AG04449 (cell line): ENCODE measurements at regions not wholly inside any gene's neighbourhood (a gene's known extent, or its start where the extent isn't known, plus 50 kb on each side); places are given as distances from the start of the nearest gene placed in this dataset.

ENCODE experiments used
- CTCF ChIA-PET: fragments of 350-600 bp; formaldehyde crosslinking; extraction: SDS; loops from one replicate; lab custom pipeline; 2021; ENCODE audit warnings: antibody characterized with exemption; lab: Yijun Ruan, JAX
- POLR2A ChIA-PET: fragments of 400-600, 350-600 bp; formaldehyde crosslinking; extraction: SDS; loops from one replicate; lab custom pipeline; 2020; ENCODE audit warnings: antibody characterized with exemption, inconsistent platforms; lab: Yijun Ruan, JAX
- DNase-seq: peaks from one replicate; pipeline ENCODE4 v3.0.0-alpha.2; 2010; ENCODE audit warnings: low read depth, low spot score
- H3K4me3 ChIP-seq: 2 replicates; pipeline ENCODE4 v1.5.1; 2011; ENCODE audit warnings: low read depth, mild to moderate bottlenecking, control low read depth, low read length
- TF ChIP-seq, protein P1 (sequence below): IDR thresholded peaks from one replicate; pipeline ENCODE4 v1.5.1; 2011; ENCODE audit warnings: mild to moderate bottlenecking, moderate library complexity, low read length, control low read depth, inconsistent platforms; ENCODE audit not compliant: insufficient read depth; ENCODE audit errors: missing control alignments

DNA sequence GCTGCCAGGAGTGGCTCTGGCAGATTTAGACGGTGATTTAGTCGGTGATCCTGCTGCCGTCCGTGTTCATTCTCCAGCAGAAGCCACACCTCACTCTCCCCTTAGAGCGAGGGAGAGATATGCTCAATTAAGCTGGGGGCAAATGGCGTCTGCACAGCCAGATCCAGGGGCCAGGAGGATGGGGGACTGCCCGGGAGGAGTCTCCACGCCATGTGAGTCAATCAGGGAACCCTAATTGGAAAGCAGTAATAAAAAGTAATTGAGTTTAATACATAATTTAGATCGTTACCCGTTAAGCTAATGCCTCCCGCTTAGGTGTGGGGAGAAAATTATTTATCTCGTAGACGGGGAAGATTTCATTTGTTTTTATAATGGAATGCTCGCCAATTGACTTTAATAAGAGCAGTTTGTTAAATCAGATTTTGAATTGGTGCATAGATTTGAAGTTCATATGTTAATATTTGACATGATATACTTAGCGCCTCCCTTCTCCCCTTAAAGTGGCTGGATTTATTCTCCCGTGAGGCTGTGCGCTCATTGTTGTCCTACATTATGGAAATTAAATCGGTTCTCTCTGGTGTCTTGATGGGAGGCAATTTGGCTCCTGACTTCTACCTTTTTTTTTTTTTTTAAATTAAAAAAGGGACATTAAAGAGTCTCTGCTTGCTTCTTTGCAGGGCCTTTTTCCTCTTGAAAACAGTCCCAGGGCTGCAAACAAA lies 104.9 kb upstream of the C14orf180 start:
- TF ChIP-seq, protein P1, sequence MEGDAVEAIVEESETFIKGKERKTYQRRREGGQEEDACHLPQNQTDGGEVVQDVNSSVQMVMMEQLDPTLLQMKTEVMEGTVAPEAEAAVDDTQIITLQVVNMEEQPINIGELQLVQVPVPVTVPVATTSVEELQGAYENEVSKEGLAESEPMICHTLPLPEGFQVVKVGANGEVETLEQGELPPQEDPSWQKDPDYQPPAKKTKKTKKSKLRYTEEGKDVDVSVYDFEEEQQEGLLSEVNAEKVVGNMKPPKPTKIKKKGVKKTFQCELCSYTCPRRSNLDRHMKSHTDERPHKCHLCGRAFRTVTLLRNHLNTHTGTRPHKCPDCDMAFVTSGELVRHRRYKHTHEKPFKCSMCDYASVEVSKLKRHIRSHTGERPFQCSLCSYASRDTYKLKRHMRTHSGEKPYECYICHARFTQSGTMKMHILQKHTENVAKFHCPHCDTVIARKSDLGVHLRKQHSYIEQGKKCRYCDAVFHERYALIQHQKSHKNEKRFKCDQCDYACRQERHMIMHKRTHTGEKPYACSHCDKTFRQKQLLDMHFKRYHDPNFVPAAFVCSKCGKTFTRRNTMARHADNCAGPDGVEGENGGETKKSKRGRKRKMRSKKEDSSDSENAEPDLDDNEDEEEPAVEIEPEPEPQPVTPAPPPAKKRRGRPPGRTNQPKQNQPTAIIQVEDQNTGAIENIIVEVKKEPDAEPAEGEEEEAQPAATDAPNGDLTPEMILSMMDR = no peak
- POLR2A ChIA-PET = no interaction called here
- no peak overlapping the region for H3K4me3 ChIP-seq
- CTCF ChIA-PET = interaction anchor here (1.5 kb wide), 1 partner anchor 397 kb away, joined by 3 read pairs; no protein-coding TSS in a partner anchor
- DNase-seq = no peak

DNA sequence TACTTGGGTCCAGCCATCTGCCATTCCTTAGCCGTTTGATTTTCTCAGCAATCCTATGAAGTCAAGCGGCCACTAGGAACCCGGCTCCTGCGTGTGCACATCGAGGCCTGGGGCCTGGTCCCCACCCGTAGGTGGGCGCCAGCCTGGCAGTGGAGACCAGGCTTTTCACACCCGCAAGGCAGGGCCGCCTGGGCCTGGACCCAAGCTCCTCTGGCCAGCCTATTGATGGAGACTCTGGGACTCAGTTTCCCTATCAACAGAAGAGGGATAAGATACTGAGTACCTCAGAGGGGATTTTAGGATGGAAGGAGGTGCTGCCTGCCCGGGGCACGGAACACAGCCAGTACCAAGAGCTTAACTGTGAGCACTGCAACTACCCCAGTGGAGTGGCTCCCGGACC lies 104.3 kb upstream of the C14orf180 start:
- no peak overlapping the region for H3K4me3 ChIP-seq
- CTCF ChIA-PET = interaction anchor here (1.5 kb wide), 1 partner anchor 398 kb away, joined by 3 read pairs; no protein-coding TSS in a partner anchor
- POLR2A ChIA-PET = no interaction called here
- no peak for DNase-seq
- TF ChIP-seq, protein P1 = no peak

DNA sequence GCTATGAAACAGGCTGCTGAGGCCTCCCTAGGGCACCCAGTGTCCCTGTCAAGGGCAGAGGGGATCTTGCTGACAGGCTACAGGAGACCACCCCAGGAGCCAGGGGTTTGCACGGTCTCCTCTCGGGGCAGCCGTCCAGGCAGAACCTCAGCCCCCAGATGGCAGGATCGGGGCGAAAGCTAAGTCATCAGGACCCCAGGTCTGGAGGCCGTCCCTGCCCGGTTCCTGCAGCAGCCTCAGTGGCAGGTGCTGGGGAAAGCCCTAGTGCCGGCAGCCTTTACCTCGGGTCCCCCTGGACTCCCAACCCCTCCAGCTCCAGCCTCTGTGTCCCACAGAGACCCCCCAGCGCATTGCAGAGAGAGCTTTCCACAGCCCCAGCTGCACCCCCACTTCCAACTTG lies 103.8 kb upstream of the C14orf180 start:
- TF ChIP-seq, protein P1 = no peak
- CTCF ChIA-PET = no interaction called here

DNA sequence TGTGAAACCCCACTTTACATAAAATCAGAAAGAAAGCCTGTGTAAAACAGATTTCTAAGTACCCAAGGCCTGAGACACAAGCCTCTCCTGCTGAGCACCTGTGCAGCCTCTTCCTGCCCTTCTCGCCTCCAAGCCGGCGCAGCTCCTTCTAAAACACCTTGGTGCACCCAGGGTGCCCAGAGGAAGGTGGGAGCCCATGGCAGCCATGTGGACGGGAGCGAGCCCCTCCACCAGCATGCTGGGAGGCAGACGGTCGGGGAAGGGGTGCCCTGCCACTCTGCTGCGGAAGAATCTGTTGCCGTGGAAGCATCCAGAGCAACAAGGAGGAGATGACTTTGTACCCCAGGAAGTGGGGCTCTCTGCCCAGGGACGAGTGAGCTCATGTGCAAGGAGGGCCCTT lies 103.1 kb upstream of the C14orf180 start:
- no peak for DNase-seq
- CTCF ChIA-PET = no interaction called here
- TF ChIP-seq, protein P1 = no peak
- POLR2A ChIA-PET = no interaction called here
- H3K4me3 ChIP-seq = no peak overlapping the region

More for the DNA sequence above, 103.8 kb upstream of the C14orf180 start:
- DNase-seq = no peak
- no peak overlapping the region for H3K4me3 ChIP-seq
- POLR2A ChIA-PET = no interaction called here

DNA sequence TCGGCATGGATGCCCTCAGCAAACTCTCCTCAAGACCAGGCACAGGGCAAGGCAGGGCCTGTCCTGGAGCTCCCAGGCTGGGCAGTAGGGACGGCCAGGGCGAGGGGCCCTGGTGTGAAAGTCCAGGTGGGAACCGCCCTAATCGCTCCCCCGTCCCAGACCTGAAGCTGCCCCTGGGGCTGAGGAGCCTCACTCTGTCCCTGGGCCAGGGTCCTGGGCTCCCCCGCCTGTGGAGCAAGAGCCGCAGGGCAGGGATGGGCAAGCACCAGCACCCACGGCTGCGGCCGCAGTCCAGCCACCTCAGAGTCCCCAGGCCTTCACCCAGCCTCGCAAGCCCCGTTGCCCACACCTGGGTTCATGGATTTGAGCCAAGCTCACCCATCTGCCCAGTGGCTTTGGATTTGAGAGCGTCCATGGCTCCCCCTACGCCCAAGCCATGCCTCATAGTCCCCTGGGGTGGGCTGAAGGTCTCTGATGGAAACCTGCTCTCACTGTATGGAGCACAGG lies 102.4 kb upstream of the C14orf180 start:
- no peak for DNase-seq
- H3K4me3 ChIP-seq = no peak overlapping the region
- TF ChIP-seq, protein P1 = no peak
- ChIA-PET CTCF (no interaction called here), POLR2A (no interaction called here)

DNA sequence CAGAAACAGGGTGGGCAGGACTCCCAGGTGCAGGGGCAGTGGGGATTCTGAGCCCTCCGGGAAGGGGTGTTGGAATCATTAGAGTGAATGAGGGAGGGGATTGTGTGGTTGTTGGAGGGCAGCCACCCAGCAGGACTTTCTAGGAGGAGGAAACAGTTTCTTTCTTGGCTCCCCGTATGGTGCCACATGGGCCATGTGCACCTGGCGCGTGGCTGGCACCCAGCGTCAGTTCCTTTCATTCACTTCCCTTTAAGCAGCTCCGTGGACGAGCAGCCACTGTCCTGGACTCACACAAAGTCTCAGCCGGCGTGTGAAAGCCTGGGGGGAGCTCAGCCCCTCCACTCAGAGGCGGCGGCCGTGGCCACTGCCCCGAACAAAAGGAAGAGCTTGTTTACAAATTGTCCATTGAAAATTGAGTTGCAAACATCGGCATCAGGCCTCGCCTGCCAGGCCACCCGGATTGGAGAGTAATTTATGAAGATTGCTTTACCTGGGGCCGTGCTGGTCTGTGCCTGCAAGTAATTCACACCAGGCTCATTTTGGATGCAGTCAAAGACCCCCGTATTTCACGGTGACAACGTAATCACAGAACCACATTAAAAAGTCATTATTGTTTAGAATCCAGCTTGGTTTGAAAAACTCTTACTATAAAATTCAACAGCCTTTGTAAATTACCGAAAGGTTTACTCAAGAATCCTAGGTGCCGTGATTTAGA lies 101.7 kb upstream of the C14orf180 start:
- TF ChIP-seq, protein P1 = no peak
- H3K4me3 ChIP-seq = no peak overlapping the region
- CTCF ChIA-PET = no interaction called here
- POLR2A ChIA-PET = no interaction called here
- DNase-seq = no peak
